ENCODE measurements at regions not wholly inside any gene's neighbourhood (a gene's known extent, or its start where the extent isn't known, plus 50 kb on each side); places are given as distances from the start of the nearest gene placed in this dataset.

GRCh38 chr4:81704461-81704860 lies 232.8 kb upstream of the RASGEF1B start:
- DNase-seq, result no peak
- H3K36me3 ChIP-seq (replicated peaks in 1 of 2; ENCODE audit: control insufficient read depth in 1 of 2, insufficient read depth in 2 of 2, low read length in 2 of 2), result no peaks in the 10 kb centered on the region
- no peak overlapping the region for H3K27ac ChIP-seq (ENCODE audit: low read depth in 1 of 2, low read length in 2 of 2)
- H3K27me3 Mint-ChIP-seq (ENCODE audit: low read depth in 3 of 3), result no peaks in the 10 kb centered on the region
- no peaks in the 10 kb centered on the region for H4K20me1 ChIP-seq (ENCODE audit: insufficient read depth, low read length)
- H3K4me1 ChIP-seq (ENCODE audit: control insufficient read depth in 1 of 2, insufficient read depth in 2 of 2, low read length in 2 of 2), result no peaks in the 10 kb centered on the region
- no peak for TF ChIP-seq CTCF (IDR thresholded peaks at IDR 0.05)
- H3K4me2 ChIP-seq (replicated peaks; ENCODE audit: extremely low read depth, low read length, poor library complexity, severe bottlenecking), result no peak overlapping the region
- no peak overlapping the region for H3K27ac Mint-ChIP-seq
- H3K4me3 Mint-ChIP-seq, result no peak overlapping the region
- H3K9me3 Mint-ChIP-seq, result peaks cover 0 to 4% (median 0%) of the 10 kb centered on the region in 7 donors
- no peak overlapping the region for H3K9ac ChIP-seq (ENCODE audit: insufficient read depth, low read length, poor library complexity, severe bottlenecking)
- H3K36me3 Mint-ChIP-seq, result no peaks in the 10 kb centered on the region
- no peaks in the 10 kb centered on the region for H3K4me1 Mint-ChIP-seq
- no peak overlapping the region for H3K4me3 ChIP-seq (replicated peaks in 1 of 3; ENCODE audit: low read depth in 2 of 3, low read length in 3 of 3)
- H3K9me3 ChIP-seq (replicated peaks in 1 of 2; ENCODE audit: control insufficient read depth in 1 of 2, insufficient read depth in 1 of 2, low read length in 2 of 2), result no peaks in the 10 kb centered on the region
- H3K27me3 ChIP-seq (ENCODE audit: control insufficient read depth in 2 of 2, insufficient read depth in 2 of 2, low read length in 2 of 2), result no peaks in the 10 kb centered on the region
- no peak overlapping the region for H2AFZ ChIP-seq (ENCODE audit: insufficient read depth, low read depth, low read length, poor library complexity, severe bottlenecking)
- WGBS (ENCODE audit: insufficient coverage), result no CpG with 5 or more reads among the region's 2 CpGs
- no peaks in the 10 kb centered on the region for H3K79me2 ChIP-seq (ENCODE audit: insufficient read depth, low read length)
- intact Hi-C loops (cut with micrococcal nuclease), result no loop called here

- Mint-ChIP-seq H3K9me3 (peaks cover 0 to 4% (median 0%) of the 10 kb centered on the region in 7 donors), H3K36me3 (no peaks in the 10 kb centered on the region), H3K4me3 (no peak overlapping the region), H3K27me3 (ENCODE audit: low read depth in 3 of 3) (no peaks in the 10 kb centered on the region), H3K4me1 (peaks cover 5% of the 10 kb centered on the region), H3K27ac (no peak overlapping the region)
- Histone ChIP-seq H3K27me3 (ENCODE audit: control insufficient read depth in 2 of 2, insufficient read depth in 2 of 2, low read length in 2 of 2) (no peaks in the 10 kb centered on the region), H3K4me3 (replicated peaks in 1 of 3; ENCODE audit: low read depth in 2 of 3, low read length in 3 of 3) (no peak overlapping the region), H3K9me3 (replicated peaks in 1 of 2; ENCODE audit: control insufficient read depth in 1 of 2, insufficient read depth in 1 of 2, low read length in 2 of 2) (no peaks in the 10 kb centered on the region), H2AFZ (ENCODE audit: insufficient read depth, low read depth, low read length, poor library complexity, severe bottlenecking) (no peak overlapping the region), H3K27ac (ENCODE audit: low read depth in 1 of 2, low read length in 2 of 2) (no peak overlapping the region), H3K79me2 (ENCODE audit: insufficient read depth, low read length) (no peaks in the 10 kb centered on the region), H3K4me1 (ENCODE audit: control insufficient read depth in 1 of 2, insufficient read depth in 2 of 2, low read length in 2 of 2) (no peaks in the 10 kb centered on the region), H4K20me1 (ENCODE audit: insufficient read depth, low read length) (no peaks in the 10 kb centered on the region), H3K4me2 (replicated peaks; ENCODE audit: extremely low read depth, low read length, poor library complexity, severe bottlenecking) (no peak overlapping the region), H3K36me3 (replicated peaks in 1 of 2; ENCODE audit: control insufficient read depth in 1 of 2, insufficient read depth in 2 of 2, low read length in 2 of 2) (no peaks in the 10 kb centered on the region), H3K9ac (ENCODE audit: insufficient read depth, low read length, poor library complexity, severe bottlenecking) (no peak overlapping the region)
- intact Hi-C loops (cut with micrococcal nuclease), result no loop called here
- WGBS (ENCODE audit: insufficient coverage), result 50% methylated on average over 2 of the region's 4 CpGs
- DNase-seq, result no peak
- TF ChIP-seq CTCF (IDR thresholded peaks at IDR 0.05), result no peak
Measured at GRCh38 chr4:81700189-81700588, 228.5 kb upstream of the RASGEF1B start.

Measured in CD14-positive monocyte (primary cell).